Stomach (tissue), 4 donors: ENCODE measurements at regions not wholly inside any gene's neighbourhood (a gene's known extent, or its start where the extent isn't known, plus 50 kb on each side); places are given as distances from the start of the nearest gene placed in this dataset.

ENCODE experiments used
- CTCF ChIP-seq, 7 experiments: fragments of 450-650 bp in 4 of 7; fragments of 200-600 bp in 3 of 7; sonication (generic) in 3 of 7; IDR thresholded peaks; one replicate each; pipeline ENCODE4 v1.5.1; 2016 to 2019; ENCODE audit warnings: antibody characterized with exemption in 7 of 7, control low read depth in 2 of 7, mild to moderate bottlenecking in 1 of 7
- POLR2A ChIP-seq, 4 donors: fragments of 450-650 bp; IDR thresholded peaks; one replicate each; pipeline ENCODE4 v1.6.1; 2016; ENCODE audit warnings: antibody characterized with exemption in 4 of 4, control low read depth in 2 of 4, mild to moderate bottlenecking in 1 of 4, moderate library complexity in 1 of 4

DNA sequence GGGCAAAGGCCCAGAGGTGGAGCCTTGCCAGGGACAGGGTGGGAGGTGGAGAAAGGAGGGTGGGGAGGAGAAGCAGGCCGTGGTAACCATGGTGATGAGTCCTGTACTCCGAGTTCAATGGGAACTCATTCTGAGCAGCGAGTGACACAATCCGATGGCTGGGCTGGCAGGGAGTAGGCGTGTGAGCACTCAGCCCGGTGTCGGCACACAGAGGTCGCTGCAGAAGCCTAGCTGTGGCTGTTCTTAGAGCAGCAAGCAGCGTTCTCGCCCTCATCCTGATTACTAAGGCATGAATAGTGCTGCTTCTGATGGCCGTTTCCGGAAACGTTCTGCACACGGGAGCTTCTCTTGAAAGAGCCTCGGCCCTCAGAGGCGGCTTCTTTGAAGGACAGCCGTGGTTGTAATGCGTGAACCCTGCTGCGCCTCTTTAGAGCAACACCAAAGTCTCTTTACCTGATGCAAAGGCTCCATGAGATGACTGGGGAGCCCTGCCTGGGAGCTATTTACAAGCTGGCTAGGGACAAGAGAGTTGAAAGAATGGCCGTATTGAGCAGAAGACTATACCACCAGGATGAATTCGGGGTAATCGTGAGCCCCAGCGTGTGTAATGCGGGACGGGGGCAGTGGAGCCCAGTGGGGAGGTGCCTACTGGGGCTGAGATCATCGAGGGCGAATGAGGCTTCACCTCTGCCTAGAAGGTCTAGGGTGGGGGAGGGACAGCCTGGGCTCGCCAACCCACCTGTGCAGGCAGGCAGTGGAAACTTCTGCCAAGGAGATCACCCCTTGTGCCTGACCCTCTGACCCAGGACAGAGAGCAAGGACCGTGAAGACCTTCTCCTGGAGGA is 72.8 kb upstream of the PAX7 start:
- TF ChIP-seq CTCF (IDR thresholded peaks at IDR 0.05) (no peak), POLR2A (IDR thresholded peaks at IDR 0.05) (no peak)
